ENCODE measurements at regions not wholly inside any gene's neighbourhood (a gene's known extent, or its start where the extent isn't known, plus 50 kb on each side); places are given as distances from the start of the nearest gene placed in this dataset.
A peak's percentile ranks its signal among the peaks of the same experiment; 100 is the strongest.

GRCh38 chr6:139612135-139612465, 237.7 kb upstream of the CITED2 start:
- TF ChIP-seq CTCF (IDR thresholded peaks at IDR 0.05; ENCODE audit: low read depth, low read length, missing control alignments): no peak
- H3K4me3 ChIP-seq (ENCODE audit: low read depth, low read length): no peak overlapping the region
- in situ Hi-C loops (cut with HindIII; ENCODE audit: low sequenced_read_pairs): no loop called here
- DNase-seq (ENCODE audit: low read depth): no peak

DNA sequence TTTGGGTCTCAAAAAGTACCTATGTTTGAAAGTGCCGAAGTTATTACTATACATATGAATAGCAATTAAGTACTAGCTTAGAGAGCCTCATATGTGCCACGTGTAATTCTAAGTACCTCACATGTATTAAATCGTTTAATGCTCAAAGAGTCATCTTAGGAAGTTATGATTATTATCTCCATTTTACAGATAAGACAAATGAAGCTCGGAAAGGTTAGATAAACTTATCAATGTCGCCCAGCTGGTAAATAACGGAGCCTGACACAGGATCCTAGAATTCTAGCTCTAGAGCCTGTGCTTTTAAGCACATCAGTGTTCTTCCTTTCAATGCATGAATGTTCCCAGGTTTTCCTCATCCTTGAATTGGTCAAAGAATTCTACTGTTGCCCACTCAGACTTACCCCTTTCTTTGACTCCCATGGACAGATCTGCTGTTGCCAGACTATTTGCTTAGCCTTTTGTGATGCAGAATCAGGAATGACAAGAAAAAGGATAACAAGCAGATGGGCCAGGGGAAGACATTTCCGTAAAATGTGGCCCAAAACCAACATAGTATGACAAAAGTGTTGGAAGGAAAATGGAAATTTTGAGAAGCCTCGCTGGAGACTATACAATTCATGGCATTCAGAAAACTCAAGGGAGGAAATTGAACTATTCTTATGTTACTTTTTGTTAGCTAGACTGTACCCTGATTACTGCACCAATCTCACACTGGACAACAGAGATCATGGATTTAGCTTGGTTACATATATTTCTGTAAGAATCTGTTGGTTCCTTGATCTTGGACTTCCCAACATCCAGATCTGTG, 237.1 kb upstream of the CITED2 start:
- no peak for TF ChIP-seq CTCF (IDR thresholded peaks at IDR 0.05; ENCODE audit: low read depth, low read length, missing control alignments)
- DNase-seq (ENCODE audit: low read depth): no peak
- in situ Hi-C loops (cut with HindIII; ENCODE audit: low sequenced_read_pairs): no loop called here
- H3K4me3 ChIP-seq (ENCODE audit: low read depth, low read length): no peak overlapping the region

- no peak overlapping the region for H3K4me3 ChIP-seq (ENCODE audit: low read depth, low read length)
- in situ Hi-C loops (cut with HindIII; ENCODE audit: low sequenced_read_pairs): no loop called here
- DNase-seq (ENCODE audit: low read depth): no peak
- TF ChIP-seq CTCF (IDR thresholded peaks at IDR 0.05; ENCODE audit: low read depth, low read length, missing control alignments): no peak
Observed at GRCh38 chr6:139608466-139609261, 234.2 kb upstream of the CITED2 start.

- peak; percentile 65 for DNase-seq (ENCODE audit: low read depth)
- no peak for TF ChIP-seq CTCF (IDR thresholded peaks at IDR 0.05; ENCODE audit: low read depth, low read length, missing control alignments)
- H3K4me3 ChIP-seq (ENCODE audit: low read depth, low read length): no peak overlapping the region
- in situ Hi-C loops (cut with HindIII; ENCODE audit: low sequenced_read_pairs): no loop called here
Observed at GRCh38 chr6:139605350-139605749, 230.9 kb upstream of the CITED2 start.

- DNase-seq (ENCODE audit: low read depth): no peak
- H3K4me3 ChIP-seq (ENCODE audit: low read depth, low read length): no peak overlapping the region
- in situ Hi-C loops (cut with HindIII; ENCODE audit: low sequenced_read_pairs): no loop called here
- TF ChIP-seq CTCF (IDR thresholded peaks at IDR 0.05; ENCODE audit: low read depth, low read length, missing control alignments): no peak
Observed at GRCh38 chr6:139603581-139603980, 229.1 kb upstream of the CITED2 start.

DNA sequence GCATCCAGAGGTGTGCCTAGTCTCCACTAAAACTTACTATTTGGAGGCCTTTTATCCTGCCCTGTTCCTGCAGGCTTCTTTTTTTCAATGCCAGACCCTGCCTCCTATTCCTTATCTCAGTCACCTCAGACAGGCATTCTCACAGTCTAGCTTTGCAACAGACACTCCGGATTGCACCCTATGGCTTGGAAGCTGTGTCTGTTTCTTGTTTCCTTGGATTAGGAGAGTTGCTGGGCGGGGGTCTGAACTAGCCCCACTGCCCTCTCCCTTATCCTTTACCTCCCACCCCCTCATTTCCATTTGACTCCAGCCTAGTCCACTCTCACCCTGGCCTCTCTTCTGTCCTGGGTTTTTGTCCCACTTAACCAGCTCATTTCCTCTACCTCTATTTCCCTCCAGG, 228.1 kb upstream of the CITED2 start:
- no peak for DNase-seq (ENCODE audit: low read depth)
- H3K4me3 ChIP-seq (ENCODE audit: low read depth, low read length): no peak overlapping the region
- in situ Hi-C loops (cut with HindIII; ENCODE audit: low sequenced_read_pairs): no loop called here
- no peak for TF ChIP-seq CTCF (IDR thresholded peaks at IDR 0.05; ENCODE audit: low read depth, low read length, missing control alignments)
